ENCODE measurements at regions not wholly inside any gene's neighbourhood (a gene's known extent, or its start where the extent isn't known, plus 50 kb on each side); places are given as distances from the start of the nearest gene placed in this dataset.

GRCh38 chr12:29048787-29049186, 100.3 kb upstream of the FAR2 start:
- no peak for TF ChIP-seq CTCF (IDR thresholded peaks at IDR 0.05)

GRCh38 chr12:29050503-29050902, 98.6 kb upstream of the FAR2 start:
- no peak overlapping the region for H3K27ac ChIP-seq (ENCODE audit: low read length)
- Mint-ChIP-seq H3K9me3 (peaks cover 0 to 3% of the 10 kb centered on the region in 2 donors), H3K36me3 (no peaks in the 10 kb centered on the region), H3K4me1 (no peaks in the 10 kb centered on the region), H3K4me3 (no peak overlapping the region), H3K27me3 (ENCODE audit: low read depth in 2 of 2) (peaks cover 8 to 12% of the 10 kb centered on the region in 2 donors), H3K27ac (no peak overlapping the region)
- no peaks in the 10 kb centered on the region for H3K4me1 ChIP-seq (ENCODE audit: control insufficient read depth, insufficient read depth, low read length)
- H3K27me3 ChIP-seq (ENCODE audit: control insufficient read depth, insufficient read depth, low read length): no peaks in the 10 kb centered on the region
- H3K9me3 ChIP-seq (ENCODE audit: control insufficient read depth, insufficient read depth, low read length): no peaks in the 10 kb centered on the region
- DNase-seq: no peak
- H3K36me3 ChIP-seq (ENCODE audit: control insufficient read depth, insufficient read depth, low read length): no peaks in the 10 kb centered on the region
- no CpG with 5 or more reads among the region's 3 CpGs for WGBS (ENCODE audit: insufficient coverage)
- TF ChIP-seq CTCF (IDR thresholded peaks at IDR 0.05): no peak
- no peak overlapping the region for H3K4me3 ChIP-seq (ENCODE audit: low read length)
- ATAC-seq: no peak
- intact Hi-C loops (cut with micrococcal nuclease): no loop called here

More at GRCh38 chr12:29048787-29049186, 100.3 kb upstream of the FAR2 start:
- Histone ChIP-seq H3K36me3 (ENCODE audit: control insufficient read depth, insufficient read depth, low read length) (no peaks in the 10 kb centered on the region), H3K4me1 (ENCODE audit: control insufficient read depth, insufficient read depth, low read length) (no peaks in the 10 kb centered on the region), H3K9me3 (ENCODE audit: control insufficient read depth, insufficient read depth, low read length) (no peaks in the 10 kb centered on the region), H3K4me3 (ENCODE audit: low read length) (no peak overlapping the region), H3K27ac (ENCODE audit: low read length) (no peak overlapping the region), H3K27me3 (ENCODE audit: control insufficient read depth, insufficient read depth, low read length) (no peaks in the 10 kb centered on the region)
- WGBS (ENCODE audit: insufficient coverage): 100% methylated on average over 1 of the region's 4 CpGs
- DNase-seq (no peak), ATAC-seq (no peak)
- peaks cover 0 to 3% of the 10 kb centered on the region in 2 donors for H3K9me3 Mint-ChIP-seq
- no peaks in the 10 kb centered on the region for H3K36me3 Mint-ChIP-seq
- intact Hi-C loops (cut with micrococcal nuclease): no loop called here
- no peak overlapping the region for H3K4me3 Mint-ChIP-seq
- no peak overlapping the region for H3K27ac Mint-ChIP-seq
- H3K27me3 Mint-ChIP-seq (ENCODE audit: low read depth in 2 of 2): peaks cover 15 to 16% of the 10 kb centered on the region in 2 donors
- no peaks in the 10 kb centered on the region for H3K4me1 Mint-ChIP-seq

- no peaks in the 10 kb centered on the region for H3K36me3 ChIP-seq (ENCODE audit: control insufficient read depth, insufficient read depth, low read length)
- no peak for DNase-seq
- 85% methylated on average over 2 of the region's 2 CpGs for WGBS (ENCODE audit: insufficient coverage)
Observed at GRCh38 chr12:29051221-29051620, 97.9 kb upstream of the FAR2 start.

More at GRCh38 chr12:29051221-29051620, 97.9 kb upstream of the FAR2 start:
- no peak for ATAC-seq
- Histone ChIP-seq H3K9me3 (ENCODE audit: control insufficient read depth, insufficient read depth, low read length) (no peaks in the 10 kb centered on the region), H3K4me3 (ENCODE audit: low read length) (no peak overlapping the region), H3K4me1 (ENCODE audit: control insufficient read depth, insufficient read depth, low read length) (no peaks in the 10 kb centered on the region), H3K27me3 (ENCODE audit: control insufficient read depth, insufficient read depth, low read length) (no peaks in the 10 kb centered on the region), H3K27ac (ENCODE audit: low read length) (no peak overlapping the region)
- H3K27ac Mint-ChIP-seq: no peak overlapping the region
- peaks cover 0 to 3% of the 10 kb centered on the region in 2 donors for H3K9me3 Mint-ChIP-seq
- no peaks in the 10 kb centered on the region for H3K36me3 Mint-ChIP-seq
- TF ChIP-seq CTCF (IDR thresholded peaks at IDR 0.05): no peak
- intact Hi-C loops (cut with micrococcal nuclease): no loop called here
- no peaks in the 10 kb centered on the region for H3K4me1 Mint-ChIP-seq
- H3K4me3 Mint-ChIP-seq: no peak overlapping the region
- H3K27me3 Mint-ChIP-seq (ENCODE audit: low read depth in 2 of 2): peaks cover 8 to 12% of the 10 kb centered on the region in 2 donors

Data from natural killer cell (primary cell).